Ovary (tissue), 7 donors: ENCODE measurements at regions not wholly inside any gene's neighbourhood (a gene's known extent, or its start where the extent isn't known, plus 50 kb on each side); places are given as distances from the start of the nearest gene placed in this dataset.
A peak's percentile ranks its signal among the peaks of the same experiment; 100 is the strongest.

ENCODE experiments used
- DNase-seq, 5 donors: peaks; one replicate each; pipeline ENCODE4 v3.0.0-alpha.2; 2019 to 2020
- H3K27ac ChIP-seq, 2 donors: fragments of 200-600 bp; one replicate each; pipeline versions ENCODE4 v1.5.1 to v1.8.0; 2019 to 2022
- H3K27me3 ChIP-seq: fragments of 200-600 bp; one replicate; pipeline ENCODE4 v1.8.0; 2022
- H3K36me3 ChIP-seq: fragments of 200-600 bp; sonication (generic); one replicate; pipeline ENCODE4 v1.5.1; 2019
- H3K4me1 ChIP-seq: one replicate; pipeline ENCODE4 v1.8.1; 2013; ENCODE audit warnings: mild to moderate bottlenecking, moderate library complexity; ENCODE audit not compliant: insufficient read depth
- H3K4me3 ChIP-seq: fragments of 200-600 bp; sonication (generic); one replicate; pipeline ENCODE4 v1.5.1; 2017
- H3K9me3 ChIP-seq, 2 donors: fragments of 200-600 bp in 1 of 2; sonication (generic) in 1 of 2; one replicate each; pipeline versions ENCODE4 v1.5.1 to v1.8.1; 2013 to 2019; ENCODE audit warnings: mild to moderate bottlenecking in 1 of 2, moderate library complexity in 1 of 2
- EP300 ChIP-seq: sonication (generic); formaldehyde crosslinking; IDR thresholded peaks from one replicate; pipeline ENCODE4 v1.6.1; 2017; ENCODE audit warnings: antibody characterized with exemption
- POLR2A ChIP-seq: fragments of 450-650 bp; IDR thresholded peaks from one replicate; pipeline ENCODE4 v1.6.1; 2017; ENCODE audit warnings: antibody characterized with exemption, mild to moderate bottlenecking, moderate library complexity
- WGBS, 3 donors: extraction: QIAGEN DNeasy Blood & Tissue Kit in 1 of 3; methylation state at CpG; one replicate each; pipeline versions ENCODE4 v1.1.5 to v1.1.7; 2013 to 2017; 5-methylcytosine and 5-hydroxymethylcytosine counted together
- intact Hi-C, 4 donors: fragments of 100-400 bp; cut with DNase I; formaldehyde crosslinking; loops; one replicate each; pipeline versions ENCODE4 v1.11.0 to v1.15.1; 2022 to 2023
- TF ChIP-seq, protein P1 (sequence below), 3 donors: fragments of 450-650 bp in 2 of 3; fragments of 200-600 bp in 1 of 3; IDR thresholded peaks; one replicate each; pipeline versions ENCODE4 v1.5.1 to v1.8.0; 2016 to 2022; ENCODE audit warnings: antibody characterized with exemption in 3 of 3, mild to moderate bottlenecking in 1 of 3
- donor health status: DM: no; HTN: no; CAD: no; lungs with moderate emphysema.
- donor health status: DM: no; HTN: no; CAD: no.
- donor health status: Bipolar disorder and iron deficiency.
- donor health status: DM: no; HTN: no; CAD: no.
- donor health status: DM: yes; HTN: yes; CAD: no.

DNA sequence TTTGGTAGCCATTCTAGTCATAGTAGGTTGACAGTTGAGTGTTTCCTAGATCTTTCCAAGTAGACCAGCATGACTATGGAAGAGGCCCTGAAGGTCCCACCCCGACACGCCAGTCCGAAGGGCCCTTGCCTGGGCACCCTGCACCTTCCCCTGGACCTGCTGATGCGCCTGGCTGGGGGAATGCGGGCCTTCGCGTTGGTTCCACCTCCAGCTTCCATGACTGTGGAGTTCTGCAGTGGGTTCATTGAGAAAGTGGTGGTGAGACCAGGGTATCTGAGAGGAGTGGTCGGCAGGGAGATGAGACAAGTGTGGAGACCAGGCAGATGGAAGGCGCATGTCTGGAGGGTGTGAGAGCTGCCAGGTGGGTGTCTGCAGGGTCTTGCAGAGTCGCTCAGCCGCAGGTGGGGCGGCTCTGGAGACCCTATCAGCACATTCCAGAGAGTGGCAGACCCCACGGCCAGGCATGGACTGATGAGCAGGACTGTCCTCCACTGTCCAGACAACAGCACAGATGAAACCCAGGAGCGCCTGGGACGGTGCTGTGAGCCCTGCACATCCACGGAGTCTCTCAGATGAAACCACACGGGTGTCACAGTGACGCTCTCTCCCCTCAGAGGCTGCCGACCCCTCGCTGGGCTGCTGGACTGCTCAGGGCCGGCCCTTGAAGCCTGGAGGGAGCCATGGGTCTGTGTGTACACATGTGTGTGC lies 182.5 kb upstream of the HDAC4 start:
- no peak overlapping the region for H3K27ac ChIP-seq
- DNase-seq = peak in 1 of 5 donors; percentile 21
- H3K4me1 ChIP-seq = no peaks in the 10 kb centered on the region
- TF ChIP-seq EP300 (no peak), POLR2A (no peak)
- TF ChIP-seq, protein P1, sequence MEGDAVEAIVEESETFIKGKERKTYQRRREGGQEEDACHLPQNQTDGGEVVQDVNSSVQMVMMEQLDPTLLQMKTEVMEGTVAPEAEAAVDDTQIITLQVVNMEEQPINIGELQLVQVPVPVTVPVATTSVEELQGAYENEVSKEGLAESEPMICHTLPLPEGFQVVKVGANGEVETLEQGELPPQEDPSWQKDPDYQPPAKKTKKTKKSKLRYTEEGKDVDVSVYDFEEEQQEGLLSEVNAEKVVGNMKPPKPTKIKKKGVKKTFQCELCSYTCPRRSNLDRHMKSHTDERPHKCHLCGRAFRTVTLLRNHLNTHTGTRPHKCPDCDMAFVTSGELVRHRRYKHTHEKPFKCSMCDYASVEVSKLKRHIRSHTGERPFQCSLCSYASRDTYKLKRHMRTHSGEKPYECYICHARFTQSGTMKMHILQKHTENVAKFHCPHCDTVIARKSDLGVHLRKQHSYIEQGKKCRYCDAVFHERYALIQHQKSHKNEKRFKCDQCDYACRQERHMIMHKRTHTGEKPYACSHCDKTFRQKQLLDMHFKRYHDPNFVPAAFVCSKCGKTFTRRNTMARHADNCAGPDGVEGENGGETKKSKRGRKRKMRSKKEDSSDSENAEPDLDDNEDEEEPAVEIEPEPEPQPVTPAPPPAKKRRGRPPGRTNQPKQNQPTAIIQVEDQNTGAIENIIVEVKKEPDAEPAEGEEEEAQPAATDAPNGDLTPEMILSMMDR (IDR thresholded peaks at IDR 0.05) = no peak
- 92 to 94% (median 93%) methylated on average over 21 of the region's 21 CpGs for WGBS, 3 donors
- no peaks in the 10 kb centered on the region for H3K36me3 ChIP-seq
- intact Hi-C loops = no loop called here
- no peaks in the 10 kb centered on the region for H3K27me3 ChIP-seq
- no peaks in the 10 kb centered on the region for H3K9me3 ChIP-seq
- no peak overlapping the region for H3K4me3 ChIP-seq

DNA sequence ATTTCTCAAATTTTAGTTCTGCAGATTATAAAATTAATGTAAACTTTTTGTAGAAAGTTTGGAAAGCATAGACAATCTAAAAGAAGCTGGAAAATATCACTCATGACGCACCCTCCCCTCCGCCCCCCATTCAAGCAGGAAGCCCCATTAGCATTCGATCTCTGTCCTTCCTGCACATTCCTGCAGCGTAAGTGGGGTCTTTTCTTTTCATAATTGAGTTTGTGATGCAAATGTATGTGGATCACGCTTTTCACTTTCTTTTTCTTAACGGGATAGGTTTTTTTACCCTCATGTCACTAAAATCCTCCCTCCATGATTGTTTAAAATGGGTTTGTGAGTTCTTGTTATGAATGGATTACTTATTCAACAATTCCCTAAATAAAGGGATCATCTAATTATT lies 181.7 kb upstream of the HDAC4 start:
- H3K27ac ChIP-seq = no peak overlapping the region
- H3K27me3 ChIP-seq = no peaks in the 10 kb centered on the region
- TF ChIP-seq, protein P1 (IDR thresholded peaks at IDR 0.05) = no peak
- no peak for TF ChIP-seq POLR2A
- TF ChIP-seq EP300 = no peak
- H3K36me3 ChIP-seq = no peaks in the 10 kb centered on the region
- DNase-seq = no peak
- no peaks in the 10 kb centered on the region for H3K9me3 ChIP-seq
- intact Hi-C loops = no loop called here
- 77 to 80% (median 78%) methylated on average over 6 of the region's 6 CpGs for WGBS, 3 donors
- H3K4me3 ChIP-seq = no peak overlapping the region
- no peaks in the 10 kb centered on the region for H3K4me1 ChIP-seq

DNA sequence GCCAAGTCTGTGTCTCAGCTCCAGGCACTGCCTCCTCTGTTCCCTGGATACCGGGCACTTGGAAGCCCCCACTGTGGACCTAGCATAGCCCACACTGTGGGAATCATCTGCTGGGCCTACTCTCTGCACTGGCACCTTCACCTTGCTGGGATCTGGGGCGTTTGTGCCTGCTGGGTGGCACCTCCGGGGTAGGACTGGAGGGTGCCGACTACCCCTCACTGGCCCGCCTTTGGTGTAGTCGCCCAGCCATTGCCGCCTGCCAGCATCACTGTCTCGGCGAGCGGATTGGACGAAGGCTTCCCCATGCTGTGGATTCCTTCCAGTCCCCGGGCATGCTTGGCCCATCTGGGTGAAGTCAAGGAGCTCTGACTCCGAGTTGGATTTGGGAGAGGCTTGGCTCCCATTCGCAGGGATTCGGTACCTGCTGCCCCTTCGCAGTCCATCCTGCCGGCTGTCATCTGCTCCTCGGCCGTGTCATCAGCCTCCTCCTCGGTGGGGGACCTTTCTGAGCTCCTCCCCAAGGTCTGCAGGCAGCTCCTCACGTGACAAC lies 180.6 kb upstream of the HDAC4 start:
- intact Hi-C loops = no loop called here
- H3K4me3 ChIP-seq = no peak overlapping the region
- H3K27me3 ChIP-seq = no peaks in the 10 kb centered on the region
- TF ChIP-seq EP300 (no peak), POLR2A (no peak)
- TF ChIP-seq, protein P1 (IDR thresholded peaks at IDR 0.05) = no peak
- 88 to 95% (median 92%) methylated on average over 21 of the region's 21 CpGs for WGBS, 3 donors
- no peak overlapping the region for H3K27ac ChIP-seq
- no peaks in the 10 kb centered on the region for H3K4me1 ChIP-seq
- H3K36me3 ChIP-seq = no peaks in the 10 kb centered on the region
- peak in 1 of 5 donors; percentile 10 for DNase-seq
- no peaks in the 10 kb centered on the region for H3K9me3 ChIP-seq

DNA sequence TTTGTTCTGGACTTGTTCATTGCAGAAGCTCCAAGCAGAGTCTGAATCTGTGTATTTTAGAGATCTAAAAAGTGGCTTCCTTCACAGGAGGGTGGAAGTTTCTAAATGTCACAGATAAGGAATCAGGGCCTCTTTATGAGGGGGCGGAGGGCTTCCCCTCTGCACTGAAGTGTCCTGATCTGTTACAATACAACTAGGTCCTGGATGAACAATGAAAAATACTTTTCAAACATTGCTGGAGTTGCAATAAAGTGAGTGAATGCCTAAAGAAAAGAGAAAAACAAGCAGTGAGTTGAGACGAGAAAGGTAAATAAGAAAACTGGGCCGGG lies 179.3 kb upstream of the HDAC4 start:
- Histone ChIP-seq H3K9me3 (no peaks in the 10 kb centered on the region), H3K27me3 (no peaks in the 10 kb centered on the region), H3K4me1 (no peaks in the 10 kb centered on the region), H3K36me3 (no peaks in the 10 kb centered on the region), H3K27ac (no peak overlapping the region), H3K4me3 (no peak overlapping the region)
- 58 to 91% (median 91%) methylated on average over 3 of the region's 3 CpGs for WGBS, 3 donors
- DNase-seq = no peak
- intact Hi-C loops = no loop called here
- TF ChIP-seq EP300 = no peak
- no peak for TF ChIP-seq POLR2A
- TF ChIP-seq, protein P1 (IDR thresholded peaks at IDR 0.05) = no peak
